Panc1 (cell line): ENCODE measurements at regions not wholly inside any gene's neighbourhood (a gene's known extent, or its start where the extent isn't known, plus 50 kb on each side); places are given as distances from the start of the nearest gene placed in this dataset.

Source experiments
- CTCF ChIP-seq: fragments of 450-650 bp; IDR thresholded peaks from 2 replicates; pipeline ENCODE4 v1.5.1; 2017; ENCODE audit warnings: mild to moderate bottlenecking
- POLR2AphosphoS5 ChIP-seq: IDR thresholded peaks from 2 replicates; pipeline ENCODE4 v1.6.1; 2012; ENCODE audit warnings: mild to moderate bottlenecking, low read depth, low read length, moderate library complexity
- REST ChIP-seq, 2 experiments: IDR thresholded peaks; 2 replicates each; pipeline ENCODE4 v1.6.1; 2011 to 2012; ENCODE audit warnings: low read depth in 2 of 2, control low read depth in 1 of 2, low read length in 1 of 2, mild to moderate bottlenecking in 1 of 2, moderate library complexity in 1 of 2; ENCODE audit not compliant: insufficient read depth in 1 of 2
- SIN3A ChIP-seq: IDR thresholded peaks from 2 replicates; pipeline ENCODE4 v1.6.1; 2012; ENCODE audit warnings: low read depth, mild to moderate bottlenecking, low read length, moderate library complexity, borderline replicate concordance; ENCODE audit not compliant: insufficient read depth
- TCF7L2 ChIP-seq: IDR thresholded peaks from 2 replicates; pipeline ENCODE4 v1.6.1; 2011; ENCODE audit warnings: mild to moderate bottlenecking, low read depth, low read length, inconsistent platforms

GRCh38 chr2:133841900-133842299 is 273.6 kb upstream of the NCKAP5 start:
- no peak for TF ChIP-seq CTCF
- TF ChIP-seq REST (IDR thresholded peaks at IDR 0.05; ENCODE audit: insufficient read depth in 1 of 2, low read depth in 2 of 2, low read length in 1 of 2): no peak
- no peak for TF ChIP-seq SIN3A
- no peak for TF ChIP-seq POLR2AphosphoS5
- no peak for TF ChIP-seq TCF7L2
